ENCODE measurements at regions not wholly inside any gene's neighbourhood (a gene's known extent, or its start where the extent isn't known, plus 50 kb on each side); places are given as distances from the start of the nearest gene placed in this dataset.

GRCh38 chr9:65403721-65404120 is 118.7 kb upstream of the FOXD4L5 start:
- TF ChIP-seq POLR2A (IDR thresholded peaks at IDR 0.05) (no peak), CTCF (IDR thresholded peaks at IDR 0.05) (no peak)

Measured in esophagus squamous epithelium (tissue), 4 donors.